H1 (cell line): ENCODE measurements at regions not wholly inside any gene's neighbourhood (a gene's known extent, or its start where the extent isn't known, plus 50 kb on each side); places are given as distances from the start of the nearest gene placed in this dataset.

Experiments
- CEBPB ChIP-seq: IDR thresholded peaks from 2 replicates; pipeline ENCODE4 v1.6.1; 2012; ENCODE audit warnings: low read depth, low read length
- EP300 ChIP-seq, 2 experiments: IDR thresholded peaks; 1 replicate in 1 of 2; 2 replicates in 1 of 2; pipeline ENCODE4 v1.6.1; 2011 to 2012; ENCODE audit warnings: low read depth in 2 of 2, low read length in 2 of 2, mild to moderate bottlenecking in 2 of 2, borderline replicate concordance in 1 of 2, inconsistent platforms in 1 of 2, moderate library complexity in 1 of 2
- RAD21 ChIP-seq, 2 experiments: IDR thresholded peaks in 1 of 2; conservative IDR thresholded peaks in 1 of 2; 2 replicates each; pipeline ENCODE4 v1.6.1; 2011; ENCODE audit warnings: low read depth in 2 of 2, low read length in 2 of 2, improper control_type of control experiment in 1 of 2, inconsistent platforms in 1 of 2, mild to moderate bottlenecking in 1 of 2, moderate library complexity in 1 of 2
- RXRA ChIP-seq: IDR thresholded peaks from 2 replicates; pipeline ENCODE4 v1.6.1; 2011; ENCODE audit warnings: low read depth, mild to moderate bottlenecking, low read length, moderate library complexity; ENCODE audit not compliant: insufficient read depth
- SP2 ChIP-seq: IDR thresholded peaks from 2 replicates; pipeline ENCODE4 v1.6.1; 2012; ENCODE audit warnings: mild to moderate bottlenecking, low read length, inconsistent platforms
- TF ChIP-seq, protein P1 (sequence below), 3 experiments: IDR thresholded peaks; 1 replicate in 2 of 3; 2 replicates in 1 of 3; pipeline versions ENCODE4 v1.5.1 to v1.6.1; 2011; ENCODE audit warnings: low read length in 3 of 3, mild to moderate bottlenecking in 3 of 3, inconsistent platforms in 2 of 3, low read depth in 1 of 3, moderate library complexity in 1 of 3; ENCODE audit not compliant: insufficient read depth in 1 of 3; ENCODE audit errors: control extremely low read depth in 1 of 3
- TF ChIP-seq, protein P2 (sequence below): IDR thresholded peaks from 2 replicates; pipeline ENCODE4 v1.6.1; 2011; ENCODE audit warnings: low read length, improper control_type of control experiment

DNA sequence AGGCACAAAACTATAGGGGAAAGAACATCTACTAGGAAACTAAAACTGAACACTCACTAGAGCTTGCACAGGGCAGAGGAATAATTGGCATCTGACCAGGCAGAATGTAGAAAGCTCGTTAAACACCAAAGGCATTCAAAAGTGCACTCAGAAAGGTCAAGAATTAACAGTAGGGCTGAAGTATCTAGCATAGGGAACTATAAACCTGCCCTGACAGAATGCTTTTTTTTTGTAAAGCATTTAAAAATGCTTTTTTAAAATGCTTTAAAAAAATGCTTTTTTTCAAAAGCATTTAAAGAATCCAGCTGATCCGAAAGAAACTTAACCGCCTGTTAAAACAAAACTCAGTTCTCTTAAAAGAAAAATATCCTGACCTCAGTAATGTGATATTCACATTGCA is 74.6 kb upstream of the EGFR start:
- TF ChIP-seq EP300 (IDR thresholded peaks at IDR 0.05; ENCODE audit: borderline replicate concordance in 1 of 2, low read depth in 2 of 2, low read length in 2 of 2) (no peak), RAD21 (IDR thresholded peaks at IDR 0.05 in 1 of 2, conservative IDR thresholded peaks at IDR 0.05 in 1 of 2; ENCODE audit: low read depth in 2 of 2, low read length in 2 of 2) (no peak), SP2 (no peak), CEBPB (no peak), RXRA (no peak)
- TF ChIP-seq, protein P1, sequence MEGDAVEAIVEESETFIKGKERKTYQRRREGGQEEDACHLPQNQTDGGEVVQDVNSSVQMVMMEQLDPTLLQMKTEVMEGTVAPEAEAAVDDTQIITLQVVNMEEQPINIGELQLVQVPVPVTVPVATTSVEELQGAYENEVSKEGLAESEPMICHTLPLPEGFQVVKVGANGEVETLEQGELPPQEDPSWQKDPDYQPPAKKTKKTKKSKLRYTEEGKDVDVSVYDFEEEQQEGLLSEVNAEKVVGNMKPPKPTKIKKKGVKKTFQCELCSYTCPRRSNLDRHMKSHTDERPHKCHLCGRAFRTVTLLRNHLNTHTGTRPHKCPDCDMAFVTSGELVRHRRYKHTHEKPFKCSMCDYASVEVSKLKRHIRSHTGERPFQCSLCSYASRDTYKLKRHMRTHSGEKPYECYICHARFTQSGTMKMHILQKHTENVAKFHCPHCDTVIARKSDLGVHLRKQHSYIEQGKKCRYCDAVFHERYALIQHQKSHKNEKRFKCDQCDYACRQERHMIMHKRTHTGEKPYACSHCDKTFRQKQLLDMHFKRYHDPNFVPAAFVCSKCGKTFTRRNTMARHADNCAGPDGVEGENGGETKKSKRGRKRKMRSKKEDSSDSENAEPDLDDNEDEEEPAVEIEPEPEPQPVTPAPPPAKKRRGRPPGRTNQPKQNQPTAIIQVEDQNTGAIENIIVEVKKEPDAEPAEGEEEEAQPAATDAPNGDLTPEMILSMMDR (IDR thresholded peaks at IDR 0.05; ENCODE audit: control extremely low read depth in 1 of 3, insufficient read depth in 1 of 3, low read depth in 1 of 3, low read length in 3 of 3), result no peak
- TF ChIP-seq, protein P2, sequence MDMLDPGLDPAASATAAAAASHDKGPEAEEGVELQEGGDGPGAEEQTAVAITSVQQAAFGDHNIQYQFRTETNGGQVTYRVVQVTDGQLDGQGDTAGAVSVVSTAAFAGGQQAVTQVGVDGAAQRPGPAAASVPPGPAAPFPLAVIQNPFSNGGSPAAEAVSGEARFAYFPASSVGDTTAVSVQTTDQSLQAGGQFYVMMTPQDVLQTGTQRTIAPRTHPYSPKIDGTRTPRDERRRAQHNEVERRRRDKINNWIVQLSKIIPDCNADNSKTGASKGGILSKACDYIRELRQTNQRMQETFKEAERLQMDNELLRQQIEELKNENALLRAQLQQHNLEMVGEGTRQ, result no peak
